NCI-H1417 (cell line): ENCODE measurements at regions not wholly inside any gene's neighbourhood (a gene's known extent, or its start where the extent isn't known, plus 50 kb on each side); places are given as distances from the start of the nearest gene placed in this dataset.

Experiments
- DNase-seq, 3 experiments: peaks; one replicate each; lab custom pipeline; 2025; lab: John Stamatoyannopoulos, UW

- DNase-seq = peak in 2 of 3 experiments; percentile 3 to 39
These were observed 426.5 kb upstream of the OR4E1 start for GRCh38 chr14:22099942-22100763.

DNA sequence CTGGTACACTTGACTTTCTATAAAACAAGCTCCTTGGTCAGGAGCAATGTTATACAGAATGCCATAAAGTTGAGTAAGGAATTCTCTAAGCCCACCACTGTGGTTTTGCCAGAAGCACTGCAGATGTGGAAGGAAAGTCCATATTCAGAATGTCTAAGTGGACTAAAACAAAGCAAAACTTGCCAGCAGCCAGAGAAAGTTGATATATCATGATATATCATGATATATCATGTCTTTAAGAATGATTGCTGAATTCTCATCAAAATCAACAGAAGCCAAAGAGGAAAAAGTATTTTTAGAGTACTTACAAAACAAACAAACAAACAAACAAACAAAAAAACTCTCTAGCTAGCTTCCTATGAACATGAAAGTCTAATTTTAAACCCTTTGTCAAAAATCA is 424.8 kb upstream of the OR4E1 start:
- no peak for DNase-seq

DNA sequence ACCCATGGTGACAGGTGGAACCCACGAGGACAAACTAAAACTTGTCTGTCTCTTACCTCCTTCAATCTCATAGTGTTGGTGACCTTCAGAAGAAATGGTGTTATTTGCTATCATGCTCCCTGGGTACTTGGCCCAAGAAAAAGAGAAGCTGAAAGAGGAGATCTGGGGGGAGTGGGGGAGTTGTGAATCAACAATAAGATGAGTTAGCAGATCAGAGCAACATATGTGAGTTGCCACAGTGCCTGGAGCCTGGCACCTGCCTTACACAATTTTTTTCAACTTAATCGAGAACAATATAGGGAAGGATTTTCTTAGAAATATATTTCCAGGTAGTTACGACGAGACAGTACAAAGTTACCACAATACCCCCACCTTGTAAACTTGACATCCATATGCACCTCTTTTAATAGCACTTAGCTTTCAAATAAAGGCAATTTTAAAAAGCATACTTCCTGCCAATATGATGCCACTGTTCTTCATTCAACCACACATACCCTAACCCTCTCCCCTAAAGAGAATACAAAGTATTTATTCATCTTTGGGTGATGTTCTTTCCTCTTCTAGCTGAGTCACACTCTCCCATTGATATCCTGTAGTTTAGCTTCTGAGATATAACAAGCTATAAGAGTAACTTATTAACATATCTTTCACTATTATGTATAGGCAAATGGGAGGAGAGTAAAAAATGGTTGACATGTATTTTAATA is 424.1 kb upstream of the OR4E1 start:
- no peak for DNase-seq

GRCh38 chr14:22097072-22097471 is 423.5 kb upstream of the OR4E1 start:
- no peak for DNase-seq

DNA sequence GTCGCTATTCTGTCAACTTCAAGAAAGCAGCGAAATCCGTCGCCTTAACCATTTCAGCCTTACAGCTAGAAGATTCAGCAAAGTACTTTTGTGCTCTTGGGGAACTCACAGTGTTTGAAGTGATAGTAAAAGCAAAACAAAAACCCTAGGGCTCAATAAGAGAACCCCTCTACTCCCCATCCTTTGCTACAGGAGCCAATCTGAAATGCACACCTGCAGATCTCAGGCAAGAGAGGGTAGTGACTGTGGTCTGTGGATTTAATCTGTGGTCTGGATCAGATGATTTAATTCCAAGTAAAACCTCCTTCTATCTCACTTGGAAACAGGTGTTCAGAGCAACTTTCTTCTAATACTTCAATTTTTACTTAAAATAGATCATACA is 422.9 kb upstream of the OR4E1 start:
- no peak for DNase-seq

DNA sequence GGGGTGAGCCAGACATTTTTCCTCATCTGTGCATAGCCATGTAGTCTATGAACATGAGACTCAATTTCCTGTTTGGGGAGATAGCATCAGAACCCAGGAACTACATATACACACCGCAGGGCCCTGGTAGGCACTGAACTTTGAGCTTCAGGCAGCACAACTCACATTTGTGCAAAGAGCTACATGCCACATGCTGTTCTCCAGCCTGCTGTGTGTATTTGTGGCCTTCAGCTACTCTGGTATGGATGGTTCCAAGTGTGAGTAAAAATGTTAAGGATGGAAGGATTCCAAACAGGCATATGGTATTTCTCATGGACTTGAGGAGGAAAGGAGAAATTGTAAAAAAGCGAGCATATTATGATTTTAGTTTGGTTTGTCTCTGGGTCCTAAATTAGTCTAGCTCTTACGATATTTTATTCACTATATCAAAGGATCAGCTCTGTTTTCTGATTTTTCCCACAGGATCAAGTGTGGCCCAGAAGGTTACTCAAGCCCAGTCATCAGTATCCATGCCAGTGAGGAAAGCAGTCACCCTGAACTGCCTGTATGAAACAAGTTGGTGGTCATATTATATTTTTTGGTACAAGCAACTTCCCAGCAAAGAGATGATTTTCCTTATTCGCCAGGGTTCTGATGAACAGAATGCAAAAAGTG is 422.4 kb upstream of the OR4E1 start:
- no peak for DNase-seq

DNA sequence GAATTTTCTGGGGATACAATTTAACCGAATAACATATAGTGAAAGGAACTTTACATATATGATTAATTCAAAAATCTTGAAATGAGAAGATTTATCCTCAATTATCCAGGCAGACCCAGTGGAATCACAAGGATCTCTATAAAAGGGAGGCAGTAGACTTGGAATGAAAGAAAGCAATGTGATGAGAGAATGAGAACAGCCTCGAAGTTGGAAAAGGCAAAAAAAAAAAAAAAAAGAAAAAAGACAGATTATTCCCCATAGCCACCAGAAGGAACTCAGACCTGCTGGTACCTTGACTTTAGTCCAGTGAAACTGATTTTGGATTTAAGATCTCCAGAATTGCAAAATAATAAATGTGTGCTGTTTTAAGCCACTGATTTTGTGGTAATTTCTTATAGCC is 416.3 kb upstream of the OR4E1 start:
- no peak for DNase-seq

GRCh38 chr14:22088614-22089342 is 415.2 kb upstream of the OR4E1 start:
- no peak for DNase-seq

- DNase-seq = no peak
These were observed 412.5 kb upstream of the OR4E1 start for GRCh38 chr14:22086131-22086530.

DNA sequence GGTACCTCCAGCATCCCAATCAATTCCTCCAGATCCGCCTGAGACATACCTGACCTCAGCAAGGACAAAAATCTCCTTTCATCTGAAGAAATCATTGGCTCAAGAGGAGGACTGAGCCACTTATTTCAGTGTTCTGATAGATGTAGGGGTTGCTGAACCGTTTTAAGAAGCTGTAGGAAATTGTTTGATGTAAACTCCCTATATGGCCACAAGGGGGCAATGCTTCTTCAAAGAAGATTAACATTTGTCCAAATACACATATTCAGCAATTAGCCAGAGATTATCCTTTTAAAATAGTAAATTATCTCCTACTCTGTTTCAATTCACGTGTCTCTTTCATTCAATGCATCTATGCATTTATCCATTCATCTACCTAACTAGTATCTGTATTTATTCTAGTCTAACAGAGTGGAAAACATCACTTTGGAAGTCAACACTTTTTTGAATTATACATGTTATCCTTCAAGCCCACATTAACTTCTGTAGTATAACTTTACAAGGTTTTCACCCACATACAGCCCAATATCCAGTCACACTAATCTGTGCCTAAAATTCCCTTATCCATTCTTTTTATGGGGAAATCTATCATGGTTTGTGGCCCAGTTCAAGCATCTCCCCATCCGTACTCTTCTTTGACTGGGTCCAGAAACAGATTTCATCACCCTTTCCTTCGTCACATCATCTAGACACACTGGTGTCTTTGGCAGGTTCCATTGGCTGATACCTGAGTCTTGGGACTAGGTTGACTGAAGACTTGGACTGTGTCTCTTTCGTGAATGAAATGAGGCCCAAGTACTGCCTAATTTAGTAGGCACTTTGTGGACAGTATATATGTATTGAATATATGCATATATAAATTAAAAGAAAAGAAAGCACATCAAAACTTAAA is 411.0 kb upstream of the OR4E1 start:
- peak; percentile 7 to 56 (median 41) for DNase-seq

DNA sequence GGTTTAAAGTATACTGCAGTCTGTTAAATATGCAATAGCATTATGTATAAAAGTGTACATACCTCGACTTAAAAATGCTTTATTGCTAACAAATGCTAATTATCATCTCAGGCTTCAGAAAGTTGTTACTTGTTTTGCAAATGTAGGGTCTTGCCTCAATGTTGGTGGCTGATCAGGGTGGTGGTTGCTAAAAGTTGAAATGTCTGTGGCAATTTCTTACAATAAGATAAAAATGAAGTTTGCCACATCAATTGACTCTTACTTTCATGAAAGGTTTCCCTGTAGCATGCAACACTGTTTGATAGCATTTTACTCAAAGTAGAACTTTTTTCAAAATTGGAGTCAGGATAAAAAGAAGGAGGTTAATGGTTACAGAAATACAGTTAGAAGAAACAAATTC is 407.7 kb upstream of the OR4E1 start:
- DNase-seq = no peak

- DNase-seq = no peak
These were observed 406.1 kb upstream of the OR4E1 start for GRCh38 chr14:22079766-22080165.

DNA sequence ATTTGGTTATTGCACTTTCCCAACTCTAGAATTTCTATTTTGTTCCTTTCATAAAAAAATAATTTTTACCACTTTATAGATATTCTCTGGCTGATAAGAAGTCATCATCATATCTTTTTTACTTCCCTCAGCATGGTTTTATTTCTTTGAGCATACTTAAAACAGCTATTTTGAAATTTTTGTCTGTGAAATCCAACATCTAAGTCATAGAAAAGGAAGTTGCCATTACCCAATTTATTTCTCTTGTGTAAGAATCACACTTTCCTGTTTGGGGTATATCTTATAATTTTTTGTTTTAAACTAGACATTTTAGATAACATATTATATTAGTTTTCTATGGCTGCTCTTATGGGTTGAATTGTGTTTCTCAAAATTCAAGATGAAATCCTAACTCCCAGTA is 400.2 kb upstream of the OR4E1 start:
- DNase-seq = no peak

GRCh38 chr14:22071006-22071405 is 397.4 kb upstream of the OR4E1 start:
- no peak for DNase-seq

- DNase-seq = no peak
These were observed 396.7 kb upstream of the OR4E1 start for GRCh38 chr14:22070119-22070982.

GRCh38 chr14:22065347-22065746 is 391.7 kb upstream of the OR4E1 start:
- DNase-seq = no peak

DNA sequence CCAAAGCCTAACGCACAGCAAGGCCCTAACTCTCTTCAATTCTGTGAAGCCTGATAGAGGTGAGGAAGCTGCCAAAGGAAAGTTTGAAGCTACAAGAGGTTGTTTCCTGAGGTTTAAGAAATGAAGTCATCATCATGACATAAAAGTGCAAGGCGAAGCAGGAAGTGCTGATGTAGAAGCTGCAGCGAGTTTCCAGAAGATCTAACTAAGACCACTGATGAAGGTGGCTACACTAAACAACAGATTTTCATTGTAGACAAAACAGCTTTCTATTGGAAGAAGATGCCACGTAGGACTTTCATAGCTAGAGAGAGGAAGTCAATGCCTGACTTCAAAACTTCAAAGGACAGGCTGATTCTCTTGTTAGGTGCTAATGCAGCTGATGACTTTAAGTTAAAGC is 385.6 kb upstream of the OR4E1 start:
- no peak for DNase-seq

- DNase-seq = no peak
These were observed 379.2 kb upstream of the OR4E1 start for GRCh38 chr14:22052795-22053194.

GRCh38 chr14:22047115-22047514 is 373.5 kb upstream of the OR4E1 start:
- DNase-seq = no peak

DNA sequence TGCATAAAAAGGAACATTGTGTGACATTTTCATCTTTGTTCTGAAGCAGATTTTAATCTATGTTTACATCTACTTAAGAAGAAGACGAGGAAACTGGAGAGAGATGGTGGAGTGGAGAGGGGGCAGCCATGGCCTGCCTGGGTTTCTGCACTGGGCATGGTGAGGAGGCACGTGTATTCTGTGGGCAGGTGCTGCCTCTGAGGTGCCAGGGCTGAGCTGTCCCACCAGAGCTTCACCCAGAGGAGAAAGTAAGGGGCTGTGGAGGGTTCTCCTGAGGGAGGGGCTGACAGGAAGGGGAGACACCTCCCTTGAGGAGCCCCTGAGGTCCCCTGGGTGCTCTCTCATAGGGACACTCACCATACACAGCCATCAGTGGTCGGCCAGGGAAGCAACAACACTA is 372.4 kb upstream of the OR4E1 start:
- no peak for DNase-seq
